ENCODE measurements at regions not wholly inside any gene's neighbourhood (a gene's known extent, or its start where the extent isn't known, plus 50 kb on each side); places are given as distances from the start of the nearest gene placed in this dataset.

DNA sequence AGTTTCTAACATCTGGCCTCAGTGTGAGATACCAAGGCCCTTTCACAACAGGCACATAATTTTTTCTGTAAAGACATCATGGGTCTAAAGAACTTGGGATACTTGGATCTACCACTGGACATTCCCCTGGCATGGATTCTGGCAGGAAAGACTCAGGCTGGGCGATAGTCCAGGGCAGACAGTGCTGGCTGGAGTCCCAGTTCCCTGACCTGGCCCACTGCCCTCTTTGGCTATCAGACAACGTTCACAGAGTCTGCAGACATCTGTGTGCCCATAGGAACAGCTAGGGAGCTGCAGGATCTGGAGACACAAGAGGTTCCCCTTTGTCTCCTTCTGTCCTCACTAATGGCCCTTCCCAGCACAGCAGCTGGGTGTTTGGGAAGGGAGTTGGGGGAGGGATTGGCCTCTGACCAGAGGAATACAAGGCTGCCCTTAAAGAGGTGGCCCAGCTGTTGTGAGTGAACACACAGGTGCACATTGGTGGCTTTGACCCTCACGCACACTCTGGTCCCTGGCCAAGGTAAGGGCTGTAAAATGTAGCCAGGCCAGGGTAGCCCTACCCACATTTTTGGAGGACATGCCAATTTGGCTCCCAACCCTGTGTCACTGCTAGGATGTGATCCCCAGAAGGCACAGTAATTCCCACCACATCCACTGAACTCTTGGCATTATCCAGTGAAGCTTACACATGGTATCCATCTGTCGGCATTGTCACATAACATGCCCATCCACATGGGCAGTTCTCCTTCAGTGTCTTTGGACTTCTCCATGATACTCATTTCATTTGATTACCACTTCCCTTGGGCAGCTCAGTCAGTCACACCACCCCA lies 72.3 kb downstream of the SOX3 start:
- H3K9ac ChIP-seq (ENCODE audit: low read depth in 1 of 2, low read length in 2 of 2): no peak overlapping the region
- WGBS: 23% methylated on average over 4 of the region's 4 CpGs
- H3K9me3 ChIP-seq (ENCODE audit: control insufficient read depth in 4 of 4, low read length in 3 of 4): peaks cover 0 to 3% (median 0%) of the 10 kb centered on the region in 4 donors
- H3K27me3 ChIP-seq (ENCODE audit: control insufficient read depth in 4 of 4, insufficient read depth in 4 of 4, low read length in 3 of 4): peaks cover 0 to 2% (median 0%) of the 10 kb centered on the region in 4 donors
- no peak overlapping the region for H3K4me3 ChIP-seq (ENCODE audit: low read depth in 1 of 3, low read length in 3 of 3)
- no peak for DNase-seq (ENCODE audit: low spot score)
- H3K36me3 ChIP-seq (ENCODE audit: control insufficient read depth in 4 of 4, insufficient read depth in 3 of 4, low read depth in 1 of 4, low read length in 3 of 4): no peaks in the 10 kb centered on the region
- peak; percentile 61 to 65 for TF ChIP-seq HNF4A (conservative IDR thresholded peaks at IDR 0.05)
- peak; percentile 15 to 19 for TF ChIP-seq RAD21 (IDR thresholded peaks at IDR 0.05)
- TF ChIP-seq NR2F2 (IDR thresholded peaks at IDR 0.05): no peak
- TF ChIP-seq FOXA1 (IDR thresholded peaks at IDR 0.05): peak; percentile 16
- TF ChIP-seq RXRA (IDR thresholded peaks at IDR 0.05): peak; percentile 43 to 55
- no peak for TF ChIP-seq TAF1 (conservative IDR thresholded peaks at IDR 0.05)
- no peak overlapping the region for H3K27ac ChIP-seq (ENCODE audit: low read depth in 1 of 2, low read length in 2 of 2)
- peaks cover 5 to 31% (median 22%) of the 10 kb centered on the region in 4 donors for H3K4me1 ChIP-seq (ENCODE audit: control insufficient read depth in 4 of 4, insufficient read depth in 4 of 4, low read length in 3 of 4)

DNA sequence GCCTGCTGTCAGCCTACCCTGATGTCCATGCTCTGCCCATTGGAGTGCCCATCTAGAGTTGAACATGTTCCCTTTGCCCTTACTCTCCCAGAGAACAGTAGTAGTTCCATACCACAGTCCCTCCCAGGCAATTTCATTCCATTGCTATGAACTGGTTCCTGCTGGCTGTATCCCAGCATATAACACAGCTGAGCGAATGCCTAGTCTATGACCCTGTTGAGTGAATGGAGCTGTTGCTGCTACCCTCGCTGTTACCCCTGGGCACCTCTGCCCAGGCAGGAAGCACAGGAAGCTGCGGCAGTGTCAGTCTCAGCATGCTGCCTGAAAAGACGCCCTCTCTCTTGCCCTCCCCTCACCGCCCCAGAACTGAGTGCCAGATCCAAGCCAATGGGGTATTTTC lies 73.3 kb downstream of the SOX3 start:
- WGBS: 72% methylated on average over 5 of the region's 5 CpGs
- Histone ChIP-seq H3K36me3 (ENCODE audit: control insufficient read depth in 4 of 4, insufficient read depth in 3 of 4, low read depth in 1 of 4, low read length in 3 of 4) (no peaks in the 10 kb centered on the region), H3K9me3 (ENCODE audit: control insufficient read depth in 4 of 4, low read length in 3 of 4) (peaks cover 0 to 3% (median 0%) of the 10 kb centered on the region in 4 donors), H3K4me3 (ENCODE audit: low read depth in 1 of 3, low read length in 3 of 3) (no peak overlapping the region), H3K27me3 (ENCODE audit: control insufficient read depth in 4 of 4, insufficient read depth in 4 of 4, low read length in 3 of 4) (peaks cover 0 to 2% (median 0%) of the 10 kb centered on the region in 4 donors), H3K9ac (ENCODE audit: low read depth in 1 of 2, low read length in 2 of 2) (no peak overlapping the region), H3K4me1 (ENCODE audit: control insufficient read depth in 4 of 4, insufficient read depth in 4 of 4, low read length in 3 of 4) (peaks cover 5 to 31% (median 22%) of the 10 kb centered on the region in 4 donors), H3K27ac (ENCODE audit: low read depth in 1 of 2, low read length in 2 of 2) (no peak overlapping the region)
- no peak for DNase-seq (ENCODE audit: low spot score)
- TF ChIP-seq, protein P1, sequence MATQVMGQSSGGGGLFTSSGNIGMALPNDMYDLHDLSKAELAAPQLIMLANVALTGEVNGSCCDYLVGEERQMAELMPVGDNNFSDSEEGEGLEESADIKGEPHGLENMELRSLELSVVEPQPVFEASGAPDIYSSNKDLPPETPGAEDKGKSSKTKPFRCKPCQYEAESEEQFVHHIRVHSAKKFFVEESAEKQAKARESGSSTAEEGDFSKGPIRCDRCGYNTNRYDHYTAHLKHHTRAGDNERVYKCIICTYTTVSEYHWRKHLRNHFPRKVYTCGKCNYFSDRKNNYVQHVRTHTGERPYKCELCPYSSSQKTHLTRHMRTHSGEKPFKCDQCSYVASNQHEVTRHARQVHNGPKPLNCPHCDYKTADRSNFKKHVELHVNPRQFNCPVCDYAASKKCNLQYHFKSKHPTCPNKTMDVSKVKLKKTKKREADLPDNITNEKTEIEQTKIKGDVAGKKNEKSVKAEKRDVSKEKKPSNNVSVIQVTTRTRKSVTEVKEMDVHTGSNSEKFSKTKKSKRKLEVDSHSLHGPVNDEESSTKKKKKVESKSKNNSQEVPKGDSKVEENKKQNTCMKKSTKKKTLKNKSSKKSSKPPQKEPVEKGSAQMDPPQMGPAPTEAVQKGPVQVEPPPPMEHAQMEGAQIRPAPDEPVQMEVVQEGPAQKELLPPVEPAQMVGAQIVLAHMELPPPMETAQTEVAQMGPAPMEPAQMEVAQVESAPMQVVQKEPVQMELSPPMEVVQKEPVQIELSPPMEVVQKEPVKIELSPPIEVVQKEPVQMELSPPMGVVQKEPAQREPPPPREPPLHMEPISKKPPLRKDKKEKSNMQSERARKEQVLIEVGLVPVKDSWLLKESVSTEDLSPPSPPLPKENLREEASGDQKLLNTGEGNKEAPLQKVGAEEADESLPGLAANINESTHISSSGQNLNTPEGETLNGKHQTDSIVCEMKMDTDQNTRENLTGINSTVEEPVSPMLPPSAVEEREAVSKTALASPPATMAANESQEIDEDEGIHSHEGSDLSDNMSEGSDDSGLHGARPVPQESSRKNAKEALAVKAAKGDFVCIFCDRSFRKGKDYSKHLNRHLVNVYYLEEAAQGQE (IDR thresholded peaks at IDR 0.05): no peak
- TF ChIP-seq SP1 (IDR thresholded peaks at IDR 0.05) (no peak), RAD21 (IDR thresholded peaks at IDR 0.05) (no peak), YY1 (IDR thresholded peaks at IDR 0.05) (no peak), FOXA2 (IDR thresholded peaks at IDR 0.05) (no peak), JUND (IDR thresholded peaks at IDR 0.05) (no peak), RXRA (IDR thresholded peaks at IDR 0.05) (no peak), GABPA (IDR thresholded peaks at IDR 0.05 in 1 of 2, conservative IDR thresholded peaks at IDR 0.05 in 1 of 2) (no peak), FOXA1 (IDR thresholded peaks at IDR 0.05) (no peak), NR2F2 (IDR thresholded peaks at IDR 0.05) (no peak), HNF4G (IDR thresholded peaks at IDR 0.05) (no peak), TAF1 (conservative IDR thresholded peaks at IDR 0.05) (no peak)
- TF ChIP-seq, protein P2, sequence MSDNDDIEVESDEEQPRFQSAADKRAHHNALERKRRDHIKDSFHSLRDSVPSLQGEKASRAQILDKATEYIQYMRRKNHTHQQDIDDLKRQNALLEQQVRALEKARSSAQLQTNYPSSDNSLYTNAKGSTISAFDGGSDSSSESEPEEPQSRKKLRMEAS (IDR thresholded peaks at IDR 0.05): no peak
- TF ChIP-seq, protein P3, sequence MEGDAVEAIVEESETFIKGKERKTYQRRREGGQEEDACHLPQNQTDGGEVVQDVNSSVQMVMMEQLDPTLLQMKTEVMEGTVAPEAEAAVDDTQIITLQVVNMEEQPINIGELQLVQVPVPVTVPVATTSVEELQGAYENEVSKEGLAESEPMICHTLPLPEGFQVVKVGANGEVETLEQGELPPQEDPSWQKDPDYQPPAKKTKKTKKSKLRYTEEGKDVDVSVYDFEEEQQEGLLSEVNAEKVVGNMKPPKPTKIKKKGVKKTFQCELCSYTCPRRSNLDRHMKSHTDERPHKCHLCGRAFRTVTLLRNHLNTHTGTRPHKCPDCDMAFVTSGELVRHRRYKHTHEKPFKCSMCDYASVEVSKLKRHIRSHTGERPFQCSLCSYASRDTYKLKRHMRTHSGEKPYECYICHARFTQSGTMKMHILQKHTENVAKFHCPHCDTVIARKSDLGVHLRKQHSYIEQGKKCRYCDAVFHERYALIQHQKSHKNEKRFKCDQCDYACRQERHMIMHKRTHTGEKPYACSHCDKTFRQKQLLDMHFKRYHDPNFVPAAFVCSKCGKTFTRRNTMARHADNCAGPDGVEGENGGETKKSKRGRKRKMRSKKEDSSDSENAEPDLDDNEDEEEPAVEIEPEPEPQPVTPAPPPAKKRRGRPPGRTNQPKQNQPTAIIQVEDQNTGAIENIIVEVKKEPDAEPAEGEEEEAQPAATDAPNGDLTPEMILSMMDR (IDR thresholded peaks at IDR 0.05; ENCODE audit: low read depth, low read length, missing input control): no peak
- TF ChIP-seq, protein P4, sequence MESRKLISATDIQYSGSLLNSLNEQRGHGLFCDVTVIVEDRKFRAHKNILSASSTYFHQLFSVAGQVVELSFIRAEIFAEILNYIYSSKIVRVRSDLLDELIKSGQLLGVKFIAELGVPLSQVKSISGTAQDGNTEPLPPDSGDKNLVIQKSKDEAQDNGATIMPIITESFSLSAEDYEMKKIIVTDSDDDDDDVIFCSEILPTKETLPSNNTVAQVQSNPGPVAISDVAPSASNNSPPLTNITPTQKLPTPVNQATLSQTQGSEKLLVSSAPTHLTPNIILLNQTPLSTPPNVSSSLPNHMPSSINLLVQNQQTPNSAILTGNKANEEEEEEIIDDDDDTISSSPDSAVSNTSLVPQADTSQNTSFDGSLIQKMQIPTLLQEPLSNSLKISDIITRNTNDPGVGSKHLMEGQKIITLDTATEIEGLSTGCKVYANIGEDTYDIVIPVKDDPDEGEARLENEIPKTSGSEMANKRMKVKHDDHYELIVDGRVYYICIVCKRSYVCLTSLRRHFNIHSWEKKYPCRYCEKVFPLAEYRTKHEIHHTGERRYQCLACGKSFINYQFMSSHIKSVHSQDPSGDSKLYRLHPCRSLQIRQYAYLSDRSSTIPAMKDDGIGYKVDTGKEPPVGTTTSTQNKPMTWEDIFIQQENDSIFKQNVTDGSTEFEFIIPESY (IDR thresholded peaks at IDR 0.05): no peak
- TF ChIP-seq, protein P5, sequence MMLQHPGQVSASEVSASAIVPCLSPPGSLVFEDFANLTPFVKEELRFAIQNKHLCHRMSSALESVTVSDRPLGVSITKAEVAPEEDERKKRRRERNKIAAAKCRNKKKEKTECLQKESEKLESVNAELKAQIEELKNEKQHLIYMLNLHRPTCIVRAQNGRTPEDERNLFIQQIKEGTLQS (IDR thresholded peaks at IDR 0.05): no peak
